M059J (cell line): ENCODE measurements at regions not wholly inside any gene's neighbourhood (a gene's known extent, or its start where the extent isn't known, plus 50 kb on each side); places are given as distances from the start of the nearest gene placed in this dataset.
"Not testable (repeated sequence)": the region's sequence is repeated elsewhere in the genome, so short reads cannot be mapped to it uniquely, and the experiment has no call there.

Experiments used
- DNase-seq: peaks from one replicate; pipeline ENCODE4 v3.0.0-alpha.2; 2012; ENCODE audit warnings: low read depth

GRCh38 chr2:173468266-173468793, 113.7 kb downstream of the CDCA7 start:
- no peak for DNase-seq

- no peak for DNase-seq
These were observed 117.4 kb downstream of the CDCA7 start for GRCh38 chr2:173472112-173472511.

GRCh38 chr2:173483137-173483536, 128.5 kb downstream of the CDCA7 start:
- no peak for DNase-seq

GRCh38 chr2:173488861-173489260, 134.2 kb downstream of the CDCA7 start:
- DNase-seq: no peak

GRCh38 chr2:173491418-173491817, 136.7 kb downstream of the CDCA7 start:
- no peak for DNase-seq

GRCh38 chr2:173493874-173494273, 139.2 kb downstream of the CDCA7 start:
- no peak for DNase-seq

- DNase-seq: peak; percentile 53
These were observed 142.1 kb downstream of the CDCA7 start for GRCh38 chr2:173496746-173497145.

GRCh38 chr2:173500953-173501352, 146.3 kb downstream of the CDCA7 start:
- no peak for DNase-seq

GRCh38 chr2:173502296-173502695, 147.6 kb downstream of the CDCA7 start:
- DNase-seq: no peak

- DNase-seq: no peak
These were observed 156.7 kb downstream of the CDCA7 start for GRCh38 chr2:173511357-173511756.

GRCh38 chr2:173511942-173512341, 157.3 kb downstream of the CDCA7 start:
- DNase-seq: no peak

- DNase-seq: no peak
These were observed 158.5 kb downstream of the CDCA7 start for GRCh38 chr2:173513107-173513727.

GRCh38 chr2:173520918-173521317, 166.2 kb downstream of the CDCA7 start:
- no peak for DNase-seq

GRCh38 chr2:173521450-173522192, 166.9 kb downstream of the CDCA7 start:
- no peak for DNase-seq

- DNase-seq: no peak
These were observed 168.8 kb downstream of the CDCA7 start for GRCh38 chr2:173523497-173523896.

GRCh38 chr2:173524256-173524955, 169.7 kb downstream of the CDCA7 start:
- no peak for DNase-seq

- DNase-seq: not testable (repeated sequence)
These were observed 178.3 kb downstream of the CDCA7 start for GRCh38 chr2:173532732-173533531.

- DNase-seq: no peak
These were observed 183.0 kb downstream of the CDCA7 start for GRCh38 chr2:173537694-173538093.

GRCh38 chr2:173539615-173540014, 184.9 kb downstream of the CDCA7 start:
- DNase-seq: no peak

- DNase-seq: no peak
These were observed 190.1 kb downstream of the CDCA7 start for GRCh38 chr2:173544641-173545363.

GRCh38 chr2:173545364-173545763, 190.7 kb downstream of the CDCA7 start:
- DNase-seq: peak; percentile 32
